ENCODE measurements at regions not wholly inside any gene's neighbourhood (a gene's known extent, or its start where the extent isn't known, plus 50 kb on each side); places are given as distances from the start of the nearest gene placed in this dataset.

DNA sequence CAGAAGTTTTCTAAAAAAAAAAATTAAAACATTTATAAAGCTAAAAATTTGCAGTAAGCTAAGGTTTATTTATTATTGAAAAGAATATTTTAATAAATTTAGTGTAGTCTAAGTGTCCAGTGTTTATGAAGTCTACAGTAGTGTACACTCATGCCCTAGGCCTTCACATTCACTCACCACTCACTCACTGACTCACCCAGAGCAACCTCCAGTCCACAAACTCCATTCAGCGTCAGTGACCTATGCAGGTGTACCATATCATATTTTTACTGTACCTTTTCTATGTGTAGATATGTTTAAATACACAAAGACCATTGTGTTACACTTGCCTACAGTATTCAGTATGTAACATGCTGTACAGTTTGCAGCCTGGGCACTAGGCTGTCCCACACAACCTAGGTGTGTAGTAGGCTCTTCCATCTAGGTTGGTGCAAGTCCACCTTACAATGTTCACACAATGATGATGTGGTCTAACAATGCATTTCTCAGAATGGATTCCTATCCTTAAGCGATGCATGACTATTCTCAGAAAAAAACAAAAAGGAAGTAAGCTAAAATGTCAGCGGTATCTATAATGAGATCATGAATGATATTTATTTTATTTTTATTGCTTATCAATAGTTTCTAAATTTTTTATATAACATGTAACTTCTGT lies 336.7 kb downstream of the AGTPBP1 start:
- no peaks in the 10 kb centered on the region for H3K36me3 ChIP-seq (ENCODE audit: control insufficient read depth, insufficient read depth, low read length)
- ATAC-seq (no peak), DNase-seq (ENCODE audit: low read depth, low spot score) (no peak)
- H3K27me3 ChIP-seq (ENCODE audit: control insufficient read depth, insufficient read depth, low read length), result no peaks in the 10 kb centered on the region
- BruUV-seq (replicated peaks), result no TSS peak
- ChIA-PET POLR2A (no interaction called here), CTCF (no interaction called here)
- no peak for TF ChIP-seq POLR2AphosphoS5 (IDR thresholded peaks at IDR 0.05; ENCODE audit: low read depth, low read length)
- TF ChIP-seq TCF7L2 (IDR thresholded peaks at IDR 0.05; ENCODE audit: low read depth, low read length), result no peak
- TF ChIP-seq, protein P1, sequence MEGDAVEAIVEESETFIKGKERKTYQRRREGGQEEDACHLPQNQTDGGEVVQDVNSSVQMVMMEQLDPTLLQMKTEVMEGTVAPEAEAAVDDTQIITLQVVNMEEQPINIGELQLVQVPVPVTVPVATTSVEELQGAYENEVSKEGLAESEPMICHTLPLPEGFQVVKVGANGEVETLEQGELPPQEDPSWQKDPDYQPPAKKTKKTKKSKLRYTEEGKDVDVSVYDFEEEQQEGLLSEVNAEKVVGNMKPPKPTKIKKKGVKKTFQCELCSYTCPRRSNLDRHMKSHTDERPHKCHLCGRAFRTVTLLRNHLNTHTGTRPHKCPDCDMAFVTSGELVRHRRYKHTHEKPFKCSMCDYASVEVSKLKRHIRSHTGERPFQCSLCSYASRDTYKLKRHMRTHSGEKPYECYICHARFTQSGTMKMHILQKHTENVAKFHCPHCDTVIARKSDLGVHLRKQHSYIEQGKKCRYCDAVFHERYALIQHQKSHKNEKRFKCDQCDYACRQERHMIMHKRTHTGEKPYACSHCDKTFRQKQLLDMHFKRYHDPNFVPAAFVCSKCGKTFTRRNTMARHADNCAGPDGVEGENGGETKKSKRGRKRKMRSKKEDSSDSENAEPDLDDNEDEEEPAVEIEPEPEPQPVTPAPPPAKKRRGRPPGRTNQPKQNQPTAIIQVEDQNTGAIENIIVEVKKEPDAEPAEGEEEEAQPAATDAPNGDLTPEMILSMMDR (IDR thresholded peaks at IDR 0.05), result no peak
- TF ChIP-seq, protein P2, sequence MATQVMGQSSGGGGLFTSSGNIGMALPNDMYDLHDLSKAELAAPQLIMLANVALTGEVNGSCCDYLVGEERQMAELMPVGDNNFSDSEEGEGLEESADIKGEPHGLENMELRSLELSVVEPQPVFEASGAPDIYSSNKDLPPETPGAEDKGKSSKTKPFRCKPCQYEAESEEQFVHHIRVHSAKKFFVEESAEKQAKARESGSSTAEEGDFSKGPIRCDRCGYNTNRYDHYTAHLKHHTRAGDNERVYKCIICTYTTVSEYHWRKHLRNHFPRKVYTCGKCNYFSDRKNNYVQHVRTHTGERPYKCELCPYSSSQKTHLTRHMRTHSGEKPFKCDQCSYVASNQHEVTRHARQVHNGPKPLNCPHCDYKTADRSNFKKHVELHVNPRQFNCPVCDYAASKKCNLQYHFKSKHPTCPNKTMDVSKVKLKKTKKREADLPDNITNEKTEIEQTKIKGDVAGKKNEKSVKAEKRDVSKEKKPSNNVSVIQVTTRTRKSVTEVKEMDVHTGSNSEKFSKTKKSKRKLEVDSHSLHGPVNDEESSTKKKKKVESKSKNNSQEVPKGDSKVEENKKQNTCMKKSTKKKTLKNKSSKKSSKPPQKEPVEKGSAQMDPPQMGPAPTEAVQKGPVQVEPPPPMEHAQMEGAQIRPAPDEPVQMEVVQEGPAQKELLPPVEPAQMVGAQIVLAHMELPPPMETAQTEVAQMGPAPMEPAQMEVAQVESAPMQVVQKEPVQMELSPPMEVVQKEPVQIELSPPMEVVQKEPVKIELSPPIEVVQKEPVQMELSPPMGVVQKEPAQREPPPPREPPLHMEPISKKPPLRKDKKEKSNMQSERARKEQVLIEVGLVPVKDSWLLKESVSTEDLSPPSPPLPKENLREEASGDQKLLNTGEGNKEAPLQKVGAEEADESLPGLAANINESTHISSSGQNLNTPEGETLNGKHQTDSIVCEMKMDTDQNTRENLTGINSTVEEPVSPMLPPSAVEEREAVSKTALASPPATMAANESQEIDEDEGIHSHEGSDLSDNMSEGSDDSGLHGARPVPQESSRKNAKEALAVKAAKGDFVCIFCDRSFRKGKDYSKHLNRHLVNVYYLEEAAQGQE (IDR thresholded peaks at IDR 0.05; ENCODE audit: insufficient read depth in 1 of 2, low read depth in 2 of 2, low read length in 1 of 2), result no peak
- no peak for TF ChIP-seq SIN3A (IDR thresholded peaks at IDR 0.05; ENCODE audit: borderline replicate concordance, insufficient read depth, low read depth, low read length)
- intact Hi-C loops (cut with micrococcal nuclease; ENCODE audit: unreplicated experiment) (no loop called here), in situ Hi-C loops (cut with HindIII; ENCODE audit: low pct_unique_long_range_greater_than_20kb, low sequenced_read_pairs) (no loop called here)
- H3K4me1 ChIP-seq (ENCODE audit: control insufficient read depth, insufficient read depth, low read length), result no peaks in the 10 kb centered on the region
- no peak overlapping the region for H3K27ac ChIP-seq (ENCODE audit: low read length)
- no peak overlapping the region for H3K4me3 ChIP-seq (ENCODE audit: low read depth in 2 of 2, low read length in 2 of 2)
- H3K9me3 ChIP-seq (ENCODE audit: control insufficient read depth, insufficient read depth, low read depth, low read length), result no peaks in the 10 kb centered on the region

DNA sequence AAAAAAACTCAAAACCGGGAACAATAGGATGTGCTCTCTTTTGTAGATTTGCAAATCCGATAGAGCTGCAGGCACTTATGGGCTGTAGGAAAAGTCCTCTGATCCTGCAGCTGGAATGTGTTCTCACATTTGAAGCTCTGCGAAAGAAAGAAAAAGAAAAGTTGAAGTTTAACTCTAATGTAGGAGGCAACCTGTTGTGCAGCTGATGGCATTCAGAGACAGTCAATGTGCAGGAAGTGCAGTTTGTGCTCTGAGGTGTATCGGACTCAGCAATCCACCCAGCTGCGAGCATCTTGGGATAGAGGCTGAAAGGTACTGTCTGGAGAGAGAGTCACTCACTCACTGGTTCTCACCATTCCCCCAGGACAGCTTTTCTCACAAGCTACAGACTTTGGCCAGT lies 339.2 kb downstream of the AGTPBP1 start:
- no peak overlapping the region for H3K4me3 ChIP-seq (ENCODE audit: low read depth in 2 of 2, low read length in 2 of 2)
- no peaks in the 10 kb centered on the region for H3K4me1 ChIP-seq (ENCODE audit: control insufficient read depth, insufficient read depth, low read length)
- DNase-seq (ENCODE audit: low read depth, low spot score) (no peak), ATAC-seq (no peak)
- ChIA-PET POLR2A (no interaction called here), CTCF (no interaction called here)
- BruUV-seq (replicated peaks), result no TSS peak
- no peaks in the 10 kb centered on the region for H3K27me3 ChIP-seq (ENCODE audit: control insufficient read depth, insufficient read depth, low read length)
- no peaks in the 10 kb centered on the region for H3K9me3 ChIP-seq (ENCODE audit: control insufficient read depth, insufficient read depth, low read depth, low read length)
- no peak for TF ChIP-seq SIN3A (IDR thresholded peaks at IDR 0.05; ENCODE audit: borderline replicate concordance, insufficient read depth, low read depth, low read length)
- TF ChIP-seq, protein P1 (IDR thresholded peaks at IDR 0.05), result no peak
- TF ChIP-seq TCF7L2 (IDR thresholded peaks at IDR 0.05; ENCODE audit: low read depth, low read length), result no peak
- no peak for TF ChIP-seq POLR2AphosphoS5 (IDR thresholded peaks at IDR 0.05; ENCODE audit: low read depth, low read length)
- TF ChIP-seq, protein P2 (IDR thresholded peaks at IDR 0.05; ENCODE audit: insufficient read depth in 1 of 2, low read depth in 2 of 2, low read length in 1 of 2), result no peak
- in situ Hi-C loops (cut with HindIII; ENCODE audit: low pct_unique_long_range_greater_than_20kb, low sequenced_read_pairs), result no loop called here
- H3K27ac ChIP-seq (ENCODE audit: low read length), result no peak overlapping the region
- no peaks in the 10 kb centered on the region for H3K36me3 ChIP-seq (ENCODE audit: control insufficient read depth, insufficient read depth, low read length)
- intact Hi-C loops (cut with micrococcal nuclease; ENCODE audit: unreplicated experiment), result no loop called here
